Epithelial cell of esophagus (primary cell): ENCODE measurements at regions not wholly inside any gene's neighbourhood (a gene's known extent, or its start where the extent isn't known, plus 50 kb on each side); places are given as distances from the start of the nearest gene placed in this dataset.
A peak's percentile ranks its signal among the peaks of the same experiment; 100 is the strongest.

Experiments used
- DNase-seq: peaks from one replicate; pipeline ENCODE4 v3.0.0; 2010; ENCODE audit warnings: low read depth
- H3K4me3 ChIP-seq: 2 replicates; pipeline ENCODE4 v1.5.1; 2011; ENCODE audit warnings: mild to moderate bottlenecking, low read length, control low read depth
- CTCF ChIP-seq: IDR thresholded peaks from 2 replicates; pipeline ENCODE4 v1.5.1; 2011; ENCODE audit warnings: low read depth, mild to moderate bottlenecking, low read length, control low read depth, inconsistent platforms; ENCODE audit not compliant: insufficient read depth; ENCODE audit errors: missing control alignments

GRCh38 chr15:95281470-95281869 is 1049.0 kb upstream of the NR2F2 start:
- no peak for DNase-seq
- no peak for TF ChIP-seq CTCF

GRCh38 chr15:95284492-95284891 is 1046.0 kb upstream of the NR2F2 start:
- DNase-seq, result no peak
- no peak for TF ChIP-seq CTCF
- no peak overlapping the region for H3K4me3 ChIP-seq

More at GRCh38 chr15:95281470-95281869, 1049.0 kb upstream of the NR2F2 start:
- H3K4me3 ChIP-seq, result no peak overlapping the region

- no peak for DNase-seq
- no peak overlapping the region for H3K4me3 ChIP-seq
- no peak for TF ChIP-seq CTCF
Measured at GRCh38 chr15:95284933-95285421, 1045.5 kb upstream of the NR2F2 start.

GRCh38 chr15:95286352-95286880 is 1044.1 kb upstream of the NR2F2 start:
- H3K4me3 ChIP-seq, result no peak overlapping the region
- TF ChIP-seq CTCF, result no peak
- DNase-seq, result no peak

GRCh38 chr15:95287720-95288103 is 1042.8 kb upstream of the NR2F2 start:
- TF ChIP-seq CTCF, result no peak
- H3K4me3 ChIP-seq, result no peak overlapping the region
- peak; percentile 36 for DNase-seq

- no peak overlapping the region for H3K4me3 ChIP-seq
- no peak for TF ChIP-seq CTCF
- DNase-seq, result no peak
Measured at GRCh38 chr15:95288626-95289025, 1041.9 kb upstream of the NR2F2 start.

- no peak overlapping the region for H3K4me3 ChIP-seq
- DNase-seq, result no peak
- TF ChIP-seq CTCF, result no peak
Measured at GRCh38 chr15:95290176-95290974, 1040.1 kb upstream of the NR2F2 start.
